ENCODE measurements at regions not wholly inside any gene's neighbourhood (a gene's known extent, or its start where the extent isn't known, plus 50 kb on each side); places are given as distances from the start of the nearest gene placed in this dataset.

GRCh38 chr16:7116734-7117133, 215.9 kb upstream of the RBFOX1 start:
- H2AFZ ChIP-seq (replicated peaks; ENCODE audit: low read length, poor library complexity): no peak overlapping the region
- H3K4me2 ChIP-seq (ENCODE audit: low read depth, low read length): no peak overlapping the region

More at GRCh38 chr16:7116734-7117133, 215.9 kb upstream of the RBFOX1 start:
- H3K23ac ChIP-seq (ENCODE audit: low read depth, low read length): no peak overlapping the region
- H2AK9ac ChIP-seq (replicated peaks; ENCODE audit: low read depth, low read length, poor library complexity): no peak overlapping the region
- H2AK5ac ChIP-seq (ENCODE audit: low read depth, low read length): no peak overlapping the region
- no peak overlapping the region for H3K18ac ChIP-seq (ENCODE audit: low read depth, low read length)
- ChIA-PET CTCF (no interaction called here), POLR2A (ENCODE audit: unreplicated experiment) (no interaction called here)
- H2BK20ac ChIP-seq (ENCODE audit: low read depth, low read length): no peak overlapping the region
- no peaks in the 10 kb centered on the region for H3K27me3 ChIP-seq (ENCODE audit: control insufficient read depth, insufficient read depth, low read length)
- dilution Hi-C loops (cut with HindIII; ENCODE audit: low sequenced_read_pairs, unreplicated experiment): no loop called here
- ATAC-seq (ENCODE audit: low read depth) (no peak), DNase-seq (no peak)
- no peaks in the 10 kb centered on the region for H3K36me3 ChIP-seq (ENCODE audit: control insufficient read depth, insufficient read depth, low read length)
- WGBS, 2 experiments (ENCODE audit: extremely low coverage in 2 of 2, insufficient read length in 1 of 2): no CpG with 5 or more reads among the region's 3 CpGs
- intact Hi-C loops (cut with micrococcal nuclease): no loop called here
- H4K91ac ChIP-seq (ENCODE audit: insufficient read depth, low read depth, low read length): no peak overlapping the region
- H4K20me1 ChIP-seq (ENCODE audit: insufficient read depth, low read length): no peaks in the 10 kb centered on the region
- no peaks in the 10 kb centered on the region for H3K4me1 ChIP-seq (ENCODE audit: control insufficient read depth, insufficient read depth, low read length)
- H4K5ac ChIP-seq (ENCODE audit: low read depth, low read length): no peak overlapping the region
- no peaks in the 10 kb centered on the region for H3K9me1 ChIP-seq (ENCODE audit: insufficient read depth, low read length)
- no peak overlapping the region for H4K8ac ChIP-seq (ENCODE audit: low read depth in 2 of 2, low read length in 2 of 2)
- no peak overlapping the region for H3K4me3 ChIP-seq (ENCODE audit: insufficient read depth, low read depth, low read length)
- no peak overlapping the region for H2BK120ac ChIP-seq (ENCODE audit: low read depth, low read length)
- no peak overlapping the region for H3K27ac ChIP-seq (ENCODE audit: insufficient read depth, low read length)
- H3K14ac ChIP-seq (replicated peaks; ENCODE audit: low read depth, low read length): no peak overlapping the region
- H3K56ac ChIP-seq (ENCODE audit: extremely low read depth, insufficient read depth, low read length): no peak overlapping the region
- no peak overlapping the region for H3K9ac ChIP-seq (ENCODE audit: low read depth, low read length)
- BruUV-seq (replicated peaks): no TSS peak
- no peak overlapping the region for H2BK5ac ChIP-seq (ENCODE audit: low read depth, low read length, poor library complexity, severe bottlenecking)
- H2BK15ac ChIP-seq (ENCODE audit: low read depth, low read length): no peak overlapping the region
- no peak overlapping the region for H3K4ac ChIP-seq (ENCODE audit: low read depth, low read length)
- no peaks in the 10 kb centered on the region for H3K79me1 ChIP-seq (ENCODE audit: low read depth in 1 of 2, low read length in 2 of 2)
- H3K9me3 ChIP-seq (ENCODE audit: control insufficient read depth, insufficient read depth, low read length): peaks cover 7% of the 10 kb centered on the region
- TF ChIP-seq BHLHE40 (IDR thresholded peaks at IDR 0.05; ENCODE audit: low read depth, low read length): no peak
- TF ChIP-seq USF2 (IDR thresholded peaks at IDR 0.05; ENCODE audit: low read depth, low read length): no peak
- TF ChIP-seq MAZ (IDR thresholded peaks at IDR 0.05; ENCODE audit: borderline replicate concordance, low read depth, low read length): no peak
- TF ChIP-seq NFE2L2 (IDR thresholded peaks at IDR 0.05; ENCODE audit: low read depth, low read length): no peak
- no peak for TF ChIP-seq CTCF (conservative IDR thresholded peaks at IDR 0.05; ENCODE audit: low read depth, low read length)
- TF ChIP-seq RFX5 (IDR thresholded peaks at IDR 0.05; ENCODE audit: low read depth, low read length): no peak
- in situ Hi-C loops (cut with MboI; ENCODE audit: low sequenced_read_pairs): no loop called here
